ENCODE measurements at regions not wholly inside any gene's neighbourhood (a gene's known extent, or its start where the extent isn't known, plus 50 kb on each side); places are given as distances from the start of the nearest gene placed in this dataset.

DNA sequence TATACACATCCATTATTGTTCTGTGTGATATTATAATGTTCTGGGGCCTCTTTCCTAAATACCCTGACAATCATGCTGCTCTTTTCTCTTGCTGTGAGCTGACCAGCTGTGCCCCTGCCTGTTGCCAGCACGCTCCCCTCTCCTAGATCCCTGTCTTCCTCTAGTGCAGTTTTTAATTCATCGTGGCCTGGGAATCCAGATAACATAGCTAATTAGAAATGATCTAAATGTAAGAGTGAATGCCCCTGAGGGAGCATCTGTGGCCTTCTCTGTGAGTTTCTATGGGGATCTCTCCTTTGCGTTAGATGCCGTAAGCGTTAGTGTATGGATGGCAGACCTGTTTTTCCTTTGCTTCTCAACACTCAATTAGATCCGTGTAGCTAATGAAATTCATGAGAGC, 434.3 kb downstream of the SPRY1 start:
- no peaks in the 10 kb centered on the region for H3K9me3 Mint-ChIP-seq
- POLR2A ChIA-PET, result no interaction called here
- H3K27me3 Mint-ChIP-seq, result no peaks in the 10 kb centered on the region
- H3K4me3 Mint-ChIP-seq, result no peak overlapping the region
- H3K4me1 Mint-ChIP-seq (ENCODE audit: low read depth), result no peaks in the 10 kb centered on the region
- no peak for DNase-seq
- no peaks in the 10 kb centered on the region for H3K36me3 Mint-ChIP-seq
- CTCF ChIA-PET, result no interaction called here
- intact Hi-C loops (cut with micrococcal nuclease), result no loop called here
- no peak overlapping the region for H3K27ac Mint-ChIP-seq

DNA sequence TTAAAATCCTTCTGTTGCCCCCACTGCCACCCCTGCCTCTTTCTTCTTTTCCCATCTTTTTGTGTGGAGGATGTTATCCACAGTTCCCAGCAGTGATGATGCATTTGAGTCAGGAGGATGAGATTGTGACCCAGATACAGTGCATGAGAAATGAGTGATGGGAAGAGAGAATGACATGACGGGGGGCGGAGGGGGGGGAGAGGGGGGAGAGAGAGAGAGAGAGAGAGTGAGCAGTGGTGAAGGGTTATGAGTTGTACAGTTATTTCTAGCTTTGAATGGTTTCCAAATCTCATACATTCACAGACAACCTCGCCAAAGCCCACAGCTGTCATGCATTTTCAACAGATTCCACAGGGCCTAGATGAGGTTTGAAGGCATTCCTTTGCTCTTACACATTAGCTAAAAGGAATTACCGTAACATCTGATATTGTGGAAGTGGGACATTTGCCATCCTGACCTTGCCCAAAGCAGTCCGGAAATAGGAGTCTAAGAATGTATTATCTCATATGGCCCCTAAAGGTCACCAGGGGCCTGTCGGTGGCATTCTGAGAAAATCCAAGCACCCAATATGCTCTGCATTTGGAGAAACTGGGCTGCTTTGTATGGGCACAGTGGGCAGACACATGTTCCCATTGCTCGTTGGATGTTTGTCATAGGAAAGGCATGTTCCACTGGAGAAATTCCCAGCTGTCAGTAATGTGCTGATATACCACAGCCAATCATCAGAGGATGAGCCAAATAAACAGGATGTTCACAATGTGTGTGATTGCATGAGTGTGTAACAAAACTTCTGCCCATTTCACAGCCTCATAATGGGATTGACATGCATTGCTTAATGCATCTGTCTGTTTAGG, 435.8 kb downstream of the SPRY1 start:
- intact Hi-C loops (cut with micrococcal nuclease), result no loop called here
- POLR2A ChIA-PET, result no interaction called here
- no peaks in the 10 kb centered on the region for H3K9me3 Mint-ChIP-seq
- DNase-seq, result no peak
- no peaks in the 10 kb centered on the region for H3K36me3 Mint-ChIP-seq
- H3K4me3 Mint-ChIP-seq, result no peak overlapping the region
- no peak overlapping the region for H3K27ac Mint-ChIP-seq
- CTCF ChIA-PET, result no interaction called here
- H3K27me3 Mint-ChIP-seq, result no peaks in the 10 kb centered on the region
- no peaks in the 10 kb centered on the region for H3K4me1 Mint-ChIP-seq (ENCODE audit: low read depth)

GRCh38 chr4:123833171-123833643, 436.6 kb downstream of the SPRY1 start:
- ChIA-PET CTCF (no interaction called here), POLR2A (no interaction called here)
- Mint-ChIP-seq H3K27me3 (no peaks in the 10 kb centered on the region), H3K27ac (no peak overlapping the region), H3K4me3 (no peak overlapping the region), H3K4me1 (ENCODE audit: low read depth) (no peaks in the 10 kb centered on the region), H3K36me3 (no peaks in the 10 kb centered on the region), H3K9me3 (no peaks in the 10 kb centered on the region)
- intact Hi-C loops (cut with micrococcal nuclease), result no loop called here
- no peak for DNase-seq

DNA sequence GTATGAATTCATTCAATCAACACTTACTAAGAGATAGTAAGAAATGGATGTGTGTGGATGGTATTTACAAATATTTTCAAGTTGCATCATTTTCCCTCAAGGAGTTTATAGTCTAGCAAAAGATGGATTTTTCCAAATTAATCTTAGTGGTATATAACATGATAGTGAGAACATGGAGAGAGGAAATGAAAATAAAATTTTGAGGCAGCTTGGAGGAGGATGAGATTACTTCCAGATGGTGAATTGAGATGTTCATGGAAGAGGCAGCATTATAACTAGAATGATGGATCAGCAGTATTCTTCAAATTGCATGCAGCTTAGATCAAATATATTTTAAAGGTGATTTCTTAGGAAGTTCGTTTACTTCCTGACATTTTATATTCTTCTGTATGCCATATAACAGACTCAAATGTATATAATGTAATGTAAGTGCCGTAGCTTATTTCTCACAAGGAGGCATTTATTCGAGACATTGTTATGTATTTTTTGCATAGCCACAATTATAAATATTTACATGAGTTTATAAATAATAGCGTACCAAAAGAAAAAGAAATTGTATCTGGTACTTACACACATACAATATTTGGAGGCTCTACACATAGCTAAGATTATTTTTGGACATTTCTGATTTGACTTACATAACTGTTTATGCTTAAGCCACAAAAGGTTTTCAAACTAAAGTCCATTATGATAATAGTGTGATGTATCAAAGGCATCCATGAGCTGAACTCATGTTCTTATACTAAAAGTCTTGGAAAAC, 439.4 kb downstream of the SPRY1 start:
- POLR2A ChIA-PET, result no interaction called here
- no peak for DNase-seq
- CTCF ChIA-PET, result no interaction called here
- Mint-ChIP-seq H3K27me3 (no peaks in the 10 kb centered on the region), H3K36me3 (no peaks in the 10 kb centered on the region), H3K9me3 (no peaks in the 10 kb centered on the region), H3K27ac (no peak overlapping the region), H3K4me3 (no peak overlapping the region), H3K4me1 (ENCODE audit: low read depth) (no peaks in the 10 kb centered on the region)
- intact Hi-C loops (cut with micrococcal nuclease), result no loop called here

DNA sequence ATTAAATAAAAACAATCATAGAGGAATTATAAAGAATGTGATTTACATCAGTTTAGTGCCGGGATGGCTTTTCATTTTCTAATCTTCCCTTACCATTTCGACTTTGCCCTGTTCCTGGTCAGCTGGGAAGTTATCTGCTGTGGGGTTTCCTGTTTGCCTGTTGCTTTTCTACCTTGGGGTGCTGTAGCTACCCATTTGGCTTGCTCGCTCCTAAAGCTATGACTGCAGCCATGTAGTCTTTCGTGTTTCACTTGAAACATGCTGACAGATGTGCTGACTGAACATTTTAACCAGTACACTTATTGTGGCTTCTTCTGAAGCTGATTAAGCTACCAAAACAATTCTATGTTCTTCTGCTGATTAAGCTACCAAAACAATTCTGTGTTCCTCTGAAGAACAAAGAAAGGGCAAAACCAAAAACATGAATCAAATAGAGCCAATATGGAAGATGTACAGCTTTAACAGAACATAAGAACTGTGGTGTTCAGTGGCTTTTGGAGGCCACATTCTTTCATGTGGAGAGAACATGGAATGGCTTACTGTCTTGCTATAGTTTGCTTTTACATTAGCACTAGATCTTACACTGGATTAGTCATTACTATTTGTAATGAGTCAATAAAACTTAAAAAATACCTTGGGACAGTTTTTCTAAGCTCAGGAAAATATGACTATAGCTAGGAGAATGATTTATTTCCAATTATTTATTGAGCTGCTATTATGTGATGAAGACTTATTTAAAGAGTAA, 440.4 kb downstream of the SPRY1 start:
- ChIA-PET CTCF (no interaction called here), POLR2A (no interaction called here)
- Mint-ChIP-seq H3K4me1 (ENCODE audit: low read depth) (no peaks in the 10 kb centered on the region), H3K4me3 (no peak overlapping the region), H3K27me3 (no peaks in the 10 kb centered on the region), H3K9me3 (no peaks in the 10 kb centered on the region), H3K27ac (no peak overlapping the region), H3K36me3 (no peaks in the 10 kb centered on the region)
- DNase-seq, result no peak
- intact Hi-C loops (cut with micrococcal nuclease), result no loop called here

DNA sequence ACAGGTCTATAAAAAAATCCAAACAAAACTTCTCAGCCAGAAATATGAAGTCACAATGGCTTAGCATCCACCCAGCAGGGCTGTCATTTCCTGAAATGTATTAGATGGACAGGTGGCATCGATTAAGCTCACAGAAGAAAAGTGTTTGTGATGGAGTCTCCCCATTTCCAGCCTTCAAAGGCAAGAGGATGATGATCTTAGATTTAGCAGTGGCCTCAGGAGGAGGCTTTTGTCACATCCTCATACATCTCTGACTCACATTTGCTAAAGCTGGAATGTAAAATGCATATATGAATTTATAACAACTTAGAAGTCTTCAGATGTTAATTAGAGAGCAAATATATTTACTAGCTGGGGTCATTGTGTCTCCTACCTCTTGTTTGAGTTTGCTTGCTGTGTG, 441.9 kb downstream of the SPRY1 start:
- no peak for DNase-seq
- POLR2A ChIA-PET, result no interaction called here
- Mint-ChIP-seq H3K9me3 (no peaks in the 10 kb centered on the region), H3K27me3 (no peaks in the 10 kb centered on the region), H3K27ac (no peak overlapping the region), H3K4me3 (no peak overlapping the region), H3K4me1 (ENCODE audit: low read depth) (no peaks in the 10 kb centered on the region), H3K36me3 (no peaks in the 10 kb centered on the region)
- CTCF ChIA-PET, result no interaction called here
- intact Hi-C loops (cut with micrococcal nuclease), result no loop called here

DNA sequence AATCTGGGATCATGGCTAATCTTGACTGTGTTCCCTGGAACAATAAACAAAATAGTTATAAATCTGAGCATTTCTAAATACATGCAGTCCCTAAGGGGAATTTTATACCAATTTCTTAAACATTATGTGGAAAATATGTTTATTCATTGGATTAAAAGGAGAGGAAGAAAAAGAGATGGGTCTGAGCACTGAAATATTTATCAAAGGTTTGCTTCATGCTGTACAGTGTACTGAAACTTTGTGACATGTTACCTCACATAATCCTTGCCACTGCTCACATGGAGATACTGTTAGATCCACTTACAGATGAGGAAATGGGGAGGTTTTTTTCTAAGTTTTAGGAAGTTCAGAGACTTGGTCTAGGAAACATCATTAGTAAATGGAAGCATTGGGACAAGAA, 443.6 kb downstream of the SPRY1 start:
- Mint-ChIP-seq H3K27me3 (no peaks in the 10 kb centered on the region), H3K9me3 (no peaks in the 10 kb centered on the region), H3K4me1 (ENCODE audit: low read depth) (no peaks in the 10 kb centered on the region), H3K36me3 (no peaks in the 10 kb centered on the region), H3K27ac (no peak overlapping the region), H3K4me3 (no peak overlapping the region)
- CTCF ChIA-PET, result no interaction called here
- DNase-seq, result no peak
- intact Hi-C loops (cut with micrococcal nuclease), result no loop called here
- POLR2A ChIA-PET, result no interaction called here

GRCh38 chr4:123841447-123842121, 445.0 kb downstream of the SPRY1 start:
- no peak for DNase-seq
- ChIA-PET CTCF (no interaction called here), POLR2A (no interaction called here)
- no peaks in the 10 kb centered on the region for H3K9me3 Mint-ChIP-seq
- no peak overlapping the region for H3K27ac Mint-ChIP-seq
- no peaks in the 10 kb centered on the region for H3K27me3 Mint-ChIP-seq
- no peaks in the 10 kb centered on the region for H3K36me3 Mint-ChIP-seq
- H3K4me3 Mint-ChIP-seq, result no peak overlapping the region
- H3K4me1 Mint-ChIP-seq (ENCODE audit: low read depth), result no peaks in the 10 kb centered on the region
- intact Hi-C loops (cut with micrococcal nuclease), result no loop called here

DNA sequence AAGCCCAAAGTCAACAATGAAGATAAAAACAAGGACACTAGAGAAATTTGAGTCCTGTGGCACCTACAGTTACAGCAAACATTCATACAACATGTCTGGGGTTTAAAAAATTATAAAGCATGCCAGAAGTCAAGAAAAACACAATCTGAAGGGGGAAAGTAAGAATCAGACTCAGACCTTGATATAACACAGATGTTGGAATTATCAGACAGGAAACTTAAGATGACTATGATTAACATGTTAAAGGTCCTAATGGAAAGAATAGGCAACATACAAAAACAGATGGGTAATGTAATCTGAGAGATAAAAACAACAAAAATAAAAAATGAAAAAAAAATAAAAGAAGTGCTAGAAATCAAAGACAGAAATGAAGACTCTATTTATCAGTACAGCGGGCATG, 446.5 kb downstream of the SPRY1 start:
- Mint-ChIP-seq H3K27me3 (no peaks in the 10 kb centered on the region), H3K27ac (no peak overlapping the region), H3K9me3 (no peaks in the 10 kb centered on the region), H3K36me3 (no peaks in the 10 kb centered on the region), H3K4me3 (no peak overlapping the region), H3K4me1 (ENCODE audit: low read depth) (no peaks in the 10 kb centered on the region)
- ChIA-PET CTCF (no interaction called here), POLR2A (no interaction called here)
- intact Hi-C loops (cut with micrococcal nuclease), result no loop called here
- no peak for DNase-seq

- ChIA-PET POLR2A (no interaction called here), CTCF (no interaction called here)
- Mint-ChIP-seq H3K27me3 (no peaks in the 10 kb centered on the region), H3K9me3 (no peaks in the 10 kb centered on the region), H3K4me3 (no peak overlapping the region), H3K36me3 (no peaks in the 10 kb centered on the region), H3K4me1 (ENCODE audit: low read depth) (no peaks in the 10 kb centered on the region), H3K27ac (no peak overlapping the region)
- intact Hi-C loops (cut with micrococcal nuclease), result no loop called here
- DNase-seq, result no peak
Measured at GRCh38 chr4:123844374-123844773, 447.8 kb downstream of the SPRY1 start.

DNA sequence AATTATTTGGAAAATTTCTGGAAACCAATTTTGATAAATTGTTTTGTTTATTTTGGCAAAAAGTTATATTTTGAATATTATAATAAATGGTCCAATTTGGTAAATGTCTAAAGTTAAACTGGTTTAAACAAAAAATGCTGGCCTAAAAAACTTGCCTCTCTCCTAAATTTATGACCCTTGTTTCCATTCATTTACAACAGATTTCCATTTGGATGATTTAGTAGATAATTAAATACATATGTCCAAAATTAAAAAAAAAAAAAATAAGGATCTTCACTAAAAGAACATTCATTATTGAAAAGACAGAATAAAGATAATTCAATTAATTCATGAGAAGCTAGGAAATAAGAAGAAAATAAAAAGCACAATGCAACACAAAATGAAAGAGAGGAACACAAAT, 449.5 kb downstream of the SPRY1 start:
- Mint-ChIP-seq H3K4me1 (ENCODE audit: low read depth) (no peaks in the 10 kb centered on the region), H3K27me3 (no peaks in the 10 kb centered on the region), H3K4me3 (no peak overlapping the region), H3K36me3 (no peaks in the 10 kb centered on the region), H3K27ac (no peak overlapping the region), H3K9me3 (no peaks in the 10 kb centered on the region)
- intact Hi-C loops (cut with micrococcal nuclease), result no loop called here
- ChIA-PET CTCF (no interaction called here), POLR2A (no interaction called here)
- no peak for DNase-seq

DNA sequence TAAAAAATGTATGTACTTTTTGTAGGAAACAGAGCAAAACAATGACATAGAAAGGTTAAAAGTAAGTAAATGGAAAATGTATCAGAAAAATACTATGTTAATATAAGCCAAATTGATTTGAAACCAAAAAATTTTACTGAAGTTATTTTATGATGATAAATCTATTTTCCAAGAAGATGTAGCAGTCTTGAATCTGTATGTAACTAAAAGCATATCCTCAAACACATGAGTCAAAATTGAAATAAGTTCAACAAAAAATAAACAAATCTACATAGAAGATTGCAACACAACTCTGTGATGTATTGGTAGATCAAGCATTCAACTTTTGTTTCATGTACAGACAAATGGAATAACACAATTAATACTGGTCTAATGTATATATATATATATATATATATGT, 450.0 kb downstream of the SPRY1 start:
- intact Hi-C loops (cut with micrococcal nuclease), result no loop called here

More for the DNA sequence above, 450.0 kb downstream of the SPRY1 start:
- Mint-ChIP-seq H3K36me3 (no peaks in the 10 kb centered on the region), H3K4me3 (no peak overlapping the region), H3K9me3 (no peaks in the 10 kb centered on the region), H3K27ac (no peak overlapping the region), H3K27me3 (no peaks in the 10 kb centered on the region), H3K4me1 (ENCODE audit: low read depth) (no peaks in the 10 kb centered on the region)
- DNase-seq, result no peak
- ChIA-PET CTCF (no interaction called here), POLR2A (no interaction called here)

All from activated CD4-positive, alpha-beta memory T cell treated with anti-CD3 and anti-CD28 coated beads for 36 hours (primary cell).